ENCODE measurements at regions not wholly inside any gene's neighbourhood (a gene's known extent, or its start where the extent isn't known, plus 50 kb on each side); places are given as distances from the start of the nearest gene placed in this dataset.

DNA sequence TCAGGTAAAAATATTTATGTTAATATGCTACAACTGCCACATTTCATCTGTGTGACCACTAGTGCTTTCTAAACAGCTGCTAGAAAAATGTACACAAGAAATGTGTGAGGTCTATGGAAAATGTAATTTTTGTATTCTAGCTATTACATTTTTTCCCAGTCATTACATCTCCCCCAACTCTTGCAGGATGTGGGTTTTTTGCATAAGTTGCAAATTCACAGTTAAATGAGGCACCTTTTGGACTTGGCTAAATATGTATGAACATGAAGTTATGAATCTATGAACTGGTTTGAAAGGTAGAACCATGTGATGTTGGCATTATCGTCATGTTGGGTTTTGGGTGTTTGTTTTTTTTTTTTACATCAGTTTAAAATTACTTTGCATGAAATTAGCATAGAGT lies 590.4 kb upstream of the WWC1 start:
- no CpG with 5 or more reads among the region's 1 CpG for WGBS (ENCODE audit: extremely low coverage, insufficient coverage, insufficient read length)
- H3K36me3 ChIP-seq (ENCODE audit: control insufficient read depth in 1 of 2, insufficient read depth in 2 of 2, low read length in 2 of 2) = no peaks in the 10 kb centered on the region

DNA sequence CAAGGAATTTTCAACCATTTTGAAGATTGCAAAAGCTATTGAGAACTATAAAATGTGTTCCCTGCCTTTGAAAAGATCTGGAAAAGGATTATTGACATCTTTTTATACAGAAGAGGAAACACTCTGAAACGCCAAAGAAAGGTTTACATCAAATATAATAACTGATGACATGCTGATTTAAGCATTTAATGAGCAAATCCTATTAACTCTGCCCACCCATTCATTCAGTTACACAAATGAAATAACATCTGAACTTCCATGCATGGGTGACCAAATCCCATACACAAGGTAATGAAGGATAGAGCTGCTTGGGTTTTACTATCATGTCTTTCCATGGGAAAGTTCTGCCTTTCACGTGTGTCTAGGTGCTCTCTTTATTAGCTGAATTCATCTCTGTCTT lies 589.4 kb upstream of the WWC1 start:
- Histone ChIP-seq H2BK5ac (ENCODE audit: low read depth, low read length, poor library complexity) (no peak overlapping the region), H3K14ac (ENCODE audit: low read length) (no peak overlapping the region), H3K27ac (ENCODE audit: low read depth, low read length) (no peak overlapping the region), H2AFZ (ENCODE audit: insufficient read depth, low read length, poor library complexity) (no peak overlapping the region), H3K4me1 (ENCODE audit: control insufficient read depth in 1 of 2, insufficient read depth in 2 of 2, low read length in 2 of 2) (no peaks in the 10 kb centered on the region), H2AK5ac (ENCODE audit: low read length) (no peak overlapping the region), H3K18ac (ENCODE audit: low read length) (no peak overlapping the region), H3K4ac (ENCODE audit: low read depth, low read length) (no peak overlapping the region), H2BK12ac (ENCODE audit: low read length) (no peak overlapping the region), H3K27me3 (ENCODE audit: insufficient read depth, low read length) (no peaks in the 10 kb centered on the region), H3K79me1 (ENCODE audit: low read length) (peaks cover 13% of the 10 kb centered on the region), H4K91ac (ENCODE audit: low read depth, low read length) (no peak overlapping the region), H3K79me2 (ENCODE audit: control insufficient read depth, insufficient read depth, low read length, poor library complexity) (no peaks in the 10 kb centered on the region), H2BK120ac (ENCODE audit: insufficient read depth, low read length, poor library complexity) (no peak overlapping the region), H3K4me3 (ENCODE audit: low read depth, low read length) (no peak overlapping the region), H3K23ac (ENCODE audit: low read length) (no peak overlapping the region), H3K9me3 (ENCODE audit: insufficient read depth, low read depth, low read length) (no peaks in the 10 kb centered on the region), H3K36me3 (ENCODE audit: control insufficient read depth in 1 of 2, insufficient read depth in 2 of 2, low read length in 2 of 2) (no peaks in the 10 kb centered on the region), H3K4me2 (ENCODE audit: low read length) (no peak overlapping the region), H4K12ac (ENCODE audit: low read depth, low read length) (no peak overlapping the region), H3K9ac (ENCODE audit: low read length) (no peak overlapping the region), H4K8ac (ENCODE audit: low read depth, low read length) (no peak overlapping the region)
- no peak for DNase-seq
- WGBS (ENCODE audit: extremely low coverage, insufficient coverage, insufficient read length) = no CpG with 5 or more reads among the region's 2 CpGs

More for the DNA sequence above, 590.4 kb upstream of the WWC1 start:
- no peak overlapping the region for H2AK5ac ChIP-seq (ENCODE audit: low read length)
- no peak overlapping the region for H3K9ac ChIP-seq (ENCODE audit: low read length)
- H3K27me3 ChIP-seq (ENCODE audit: insufficient read depth, low read length) = no peaks in the 10 kb centered on the region
- H3K4me3 ChIP-seq (ENCODE audit: low read depth, low read length) = no peak overlapping the region
- H3K18ac ChIP-seq (ENCODE audit: low read length) = no peak overlapping the region
- H3K4ac ChIP-seq (ENCODE audit: low read depth, low read length) = no peak overlapping the region
- H3K79me2 ChIP-seq (ENCODE audit: control insufficient read depth, insufficient read depth, low read length, poor library complexity) = no peaks in the 10 kb centered on the region
- no peak overlapping the region for H4K12ac ChIP-seq (ENCODE audit: low read depth, low read length)
- H3K23ac ChIP-seq (ENCODE audit: low read length) = no peak overlapping the region
- no peak overlapping the region for H2BK120ac ChIP-seq (ENCODE audit: insufficient read depth, low read length, poor library complexity)
- no peak overlapping the region for H3K27ac ChIP-seq (ENCODE audit: low read depth, low read length)
- H3K4me1 ChIP-seq (ENCODE audit: control insufficient read depth in 1 of 2, insufficient read depth in 2 of 2, low read length in 2 of 2) = peaks cover 0 to 4% of the 10 kb centered on the region in 2 experiments
- peaks cover 16% of the 10 kb centered on the region for H3K79me1 ChIP-seq (ENCODE audit: low read length)
- no peak overlapping the region for H3K14ac ChIP-seq (ENCODE audit: low read length)
- no peak overlapping the region for H4K91ac ChIP-seq (ENCODE audit: low read depth, low read length)
- H4K8ac ChIP-seq (ENCODE audit: low read depth, low read length) = no peak overlapping the region
- H3K4me2 ChIP-seq (ENCODE audit: low read length) = no peak overlapping the region
- no peak overlapping the region for H2BK5ac ChIP-seq (ENCODE audit: low read depth, low read length, poor library complexity)
- no peaks in the 10 kb centered on the region for H3K9me3 ChIP-seq (ENCODE audit: insufficient read depth, low read depth, low read length)
- no peak for DNase-seq
- no peak overlapping the region for H2BK12ac ChIP-seq (ENCODE audit: low read length)
- H2AFZ ChIP-seq (ENCODE audit: insufficient read depth, low read length, poor library complexity) = no peak overlapping the region

DNA sequence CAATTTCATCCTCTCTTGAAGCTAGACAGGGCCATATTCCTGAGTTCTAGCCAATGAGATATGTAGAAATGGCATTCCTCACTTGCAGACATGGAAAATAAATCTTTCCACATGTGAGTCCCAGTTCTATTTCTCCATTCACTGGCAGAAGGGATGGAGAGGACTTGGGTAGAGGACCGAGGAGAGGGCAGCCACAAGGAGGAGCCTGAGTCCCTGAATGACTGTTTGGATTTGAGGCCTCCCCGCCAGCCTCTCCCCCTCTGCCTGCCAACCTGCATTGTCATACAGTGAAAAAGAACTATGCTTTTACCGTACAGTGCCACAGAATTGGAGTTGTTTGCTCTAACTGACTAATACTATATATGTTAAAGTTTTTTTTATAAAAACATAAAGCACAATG lies 583.0 kb upstream of the WWC1 start:
- Histone ChIP-seq H3K4me3 (ENCODE audit: low read depth, low read length) (no peak overlapping the region), H3K27me3 (ENCODE audit: insufficient read depth, low read length) (no peaks in the 10 kb centered on the region), H4K8ac (ENCODE audit: low read depth, low read length) (peak overlapping the region; percentile 48), H2BK12ac (ENCODE audit: low read length) (peak overlapping the region; percentile 91), H3K4ac (ENCODE audit: low read depth, low read length) (peak overlapping the region; percentile 27), H3K14ac (ENCODE audit: low read length) (peak overlapping the region; percentile 48), H3K79me2 (ENCODE audit: control insufficient read depth, insufficient read depth, low read length, poor library complexity) (peaks cover 2% of the 10 kb centered on the region), H3K9me3 (ENCODE audit: insufficient read depth, low read depth, low read length) (peaks cover 2% of the 10 kb centered on the region), H3K4me1 (ENCODE audit: control insufficient read depth in 1 of 2, insufficient read depth in 2 of 2, low read length in 2 of 2) (peaks cover 7 to 12% of the 10 kb centered on the region in 2 experiments), H2AFZ (ENCODE audit: insufficient read depth, low read length, poor library complexity) (no peak overlapping the region), H4K91ac (ENCODE audit: low read depth, low read length) (peak overlapping the region; percentile 81), H3K23ac (ENCODE audit: low read length) (no peak overlapping the region), H3K27ac (ENCODE audit: low read depth, low read length) (no peak overlapping the region), H2BK120ac (ENCODE audit: insufficient read depth, low read length, poor library complexity) (peak overlapping the region; percentile 87), H2AK5ac (ENCODE audit: low read length) (peak overlapping the region; percentile 64), H3K18ac (ENCODE audit: low read length) (peak overlapping the region; percentile 64), H3K79me1 (ENCODE audit: low read length) (peaks cover 22% of the 10 kb centered on the region), H3K4me2 (ENCODE audit: low read length) (no peak overlapping the region), H4K12ac (ENCODE audit: low read depth, low read length) (no peak overlapping the region), H2BK5ac (ENCODE audit: low read depth, low read length, poor library complexity) (peak overlapping the region; percentile 81), H3K9ac (ENCODE audit: low read length) (no peak overlapping the region), H3K36me3 (ENCODE audit: control insufficient read depth in 1 of 2, insufficient read depth in 2 of 2, low read length in 2 of 2) (no peaks in the 10 kb centered on the region)
- no peak for DNase-seq
- no CpG with 5 or more reads among the region's 3 CpGs for WGBS (ENCODE audit: extremely low coverage, insufficient coverage, insufficient read length)

DNA sequence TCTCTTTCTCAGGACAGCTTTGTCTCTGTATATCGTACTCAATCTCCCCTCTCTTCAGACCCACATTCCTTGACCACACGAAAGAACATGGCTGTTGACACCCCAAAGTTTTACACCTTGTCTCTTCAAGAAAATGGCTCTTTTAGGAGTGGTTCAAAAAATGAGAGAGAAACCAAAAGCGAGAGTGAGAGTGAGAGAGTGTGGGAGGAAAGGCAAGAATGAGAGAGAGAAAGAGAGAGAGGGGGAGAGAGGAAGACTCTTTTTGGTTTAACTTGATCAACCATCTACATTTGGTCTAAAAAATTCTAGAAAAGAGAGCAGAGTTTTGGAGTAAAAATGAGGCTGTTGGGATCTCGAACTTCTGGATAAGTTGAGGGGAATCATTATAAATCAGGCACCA lies 581.8 kb upstream of the WWC1 start:
- Histone ChIP-seq H2BK5ac (ENCODE audit: low read depth, low read length, poor library complexity) (peak overlapping the region; percentile 98), H3K9ac (ENCODE audit: low read length) (no peak overlapping the region), H4K91ac (ENCODE audit: low read depth, low read length) (peak overlapping the region; percentile 95), H3K79me2 (ENCODE audit: control insufficient read depth, insufficient read depth, low read length, poor library complexity) (peaks cover 2% of the 10 kb centered on the region), H3K4me1 (ENCODE audit: control insufficient read depth in 1 of 2, insufficient read depth in 2 of 2, low read length in 2 of 2) (peaks cover 7 to 12% of the 10 kb centered on the region in 2 experiments), H3K36me3 (ENCODE audit: control insufficient read depth in 1 of 2, insufficient read depth in 2 of 2, low read length in 2 of 2) (no peaks in the 10 kb centered on the region), H3K27ac (ENCODE audit: low read depth, low read length) (peak overlapping the region; percentile 88), H3K9me3 (ENCODE audit: insufficient read depth, low read depth, low read length) (peaks cover 2% of the 10 kb centered on the region), H3K14ac (ENCODE audit: low read length) (peak overlapping the region; percentile 85), H3K23ac (ENCODE audit: low read length) (no peak overlapping the region), H3K4ac (ENCODE audit: low read depth, low read length) (peak overlapping the region; percentile 80), H2AK5ac (ENCODE audit: low read length) (peak overlapping the region; percentile 76), H2BK12ac (ENCODE audit: low read length) (peak overlapping the region; percentile 98), H3K4me2 (ENCODE audit: low read length) (no peak overlapping the region), H4K12ac (ENCODE audit: low read depth, low read length) (no peak overlapping the region), H3K79me1 (ENCODE audit: low read length) (peaks cover 29% of the 10 kb centered on the region), H3K27me3 (ENCODE audit: insufficient read depth, low read length) (no peaks in the 10 kb centered on the region), H2AFZ (ENCODE audit: insufficient read depth, low read length, poor library complexity) (no peak overlapping the region), H2BK120ac (ENCODE audit: insufficient read depth, low read length, poor library complexity) (peak overlapping the region; percentile 86), H4K8ac (ENCODE audit: low read depth, low read length) (peak overlapping the region; percentile 26), H3K18ac (ENCODE audit: low read length) (peak overlapping the region; percentile 87), H3K4me3 (ENCODE audit: low read depth, low read length) (no peak overlapping the region)
- no peak for DNase-seq
- no CpG with 5 or more reads among the region's 4 CpGs for WGBS (ENCODE audit: extremely low coverage, insufficient coverage, insufficient read length)

Measured in trophoblast cell (in vitro differentiated cells and primary cell).